HG03378 (cell line): ENCODE measurements at regions not wholly inside any gene's neighbourhood (a gene's known extent, or its start where the extent isn't known, plus 50 kb on each side); places are given as distances from the start of the nearest gene placed in this dataset.

ENCODE experiments used
- ATAC-seq: cut with Tn5 transposase; IDR thresholded peaks from one replicate; pipeline ENCODE4 v1.9.1; 2021; ENCODE audit warnings: mild to moderate bottlenecking, moderate library complexity; ENCODE audit not compliant: unreplicated experiment

DNA sequence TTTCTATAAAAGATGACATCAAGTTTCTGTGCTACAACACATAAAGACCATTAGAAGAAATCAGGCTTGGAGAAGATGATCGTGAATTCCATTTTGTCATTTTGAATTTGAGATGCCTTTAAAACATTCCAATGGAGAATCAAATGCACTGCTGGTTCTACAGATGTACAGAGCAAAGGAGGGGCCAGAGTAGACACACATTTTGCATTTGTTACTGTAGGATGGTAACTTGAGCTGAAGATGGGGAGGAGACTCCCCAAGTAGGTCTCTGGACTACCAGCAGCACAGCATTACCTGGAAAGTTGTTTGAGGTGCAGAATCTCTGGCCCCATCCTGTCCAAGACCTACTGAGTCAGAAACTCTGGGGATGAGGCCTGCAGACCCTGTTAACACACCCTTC is 121.6 kb upstream of the RALGAPA2 start:
- no peak for ATAC-seq

DNA sequence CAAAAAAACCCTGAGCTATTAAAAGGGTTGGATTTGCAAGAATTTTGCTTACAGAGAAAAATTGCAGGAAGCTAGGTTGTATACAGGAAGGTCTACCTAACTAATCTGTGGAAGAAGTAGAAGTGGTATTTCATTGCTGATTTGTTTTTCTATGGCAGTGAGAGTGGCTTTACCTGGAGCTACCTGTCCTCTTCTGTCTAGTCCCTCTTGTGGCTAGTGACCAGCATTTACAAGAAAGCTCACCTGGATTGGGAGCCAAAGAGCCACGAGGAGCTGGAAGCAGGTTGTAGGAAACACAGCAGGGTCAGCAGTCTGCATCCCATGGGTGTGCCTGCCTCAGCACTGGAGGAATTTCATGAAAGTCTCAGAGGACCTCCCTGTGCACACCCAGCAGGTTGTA is 120.3 kb upstream of the RALGAPA2 start:
- ATAC-seq, result no peak

GRCh38 chr20:20831794-20832193 is 119.3 kb upstream of the RALGAPA2 start:
- ATAC-seq, result no peak

DNA sequence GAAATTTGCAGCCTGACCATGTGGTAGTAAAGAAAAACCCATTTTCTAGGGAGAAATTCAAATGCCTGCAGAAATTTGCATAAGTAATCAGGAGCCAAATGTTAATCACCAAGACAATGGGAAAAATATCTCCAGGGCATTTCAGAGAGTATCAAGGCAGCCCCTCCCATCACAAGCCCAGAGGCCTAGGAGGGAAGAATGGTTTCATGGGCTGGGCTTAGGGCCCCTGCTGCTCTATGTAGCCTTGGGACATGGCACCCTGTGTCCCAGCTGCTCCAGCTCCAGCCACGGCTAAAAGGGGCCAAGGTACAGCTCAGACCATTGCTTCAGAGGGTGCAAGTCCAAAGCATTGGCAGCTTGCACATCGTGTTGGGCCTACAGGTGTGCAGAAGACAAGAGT is 117.2 kb upstream of the RALGAPA2 start:
- ATAC-seq, result no peak

GRCh38 chr20:20827992-20828597 is 115.7 kb upstream of the RALGAPA2 start:
- ATAC-seq, result no peak

- no peak for ATAC-seq
These were observed 112.6 kb upstream of the RALGAPA2 start for GRCh38 chr20:20824924-20825584.

- ATAC-seq, result no peak
These were observed 111.0 kb upstream of the RALGAPA2 start for GRCh38 chr20:20823476-20823881.

- ATAC-seq, result no peak
These were observed 109.2 kb upstream of the RALGAPA2 start for GRCh38 chr20:20821484-20822260.

GRCh38 chr20:20820785-20821483 is 108.5 kb upstream of the RALGAPA2 start:
- no peak for ATAC-seq

DNA sequence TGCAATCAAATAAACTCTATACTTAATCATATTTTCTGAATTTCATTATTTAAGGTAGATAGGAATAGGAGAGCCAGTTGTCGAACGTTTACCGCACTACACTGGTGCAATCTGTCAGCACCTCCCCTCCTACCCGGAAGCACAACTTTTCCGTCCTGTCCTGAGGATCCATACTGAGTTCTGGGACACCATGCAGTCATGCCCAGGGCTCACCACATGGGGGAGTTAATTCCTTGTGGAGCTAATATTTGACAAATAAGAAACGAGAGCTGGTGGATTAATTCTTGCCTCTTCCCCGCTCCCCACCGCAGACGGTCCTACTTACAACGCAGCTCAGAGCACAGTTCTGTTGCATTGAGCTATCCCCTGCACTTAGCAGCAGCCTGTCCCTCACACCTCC is 107.7 kb upstream of the RALGAPA2 start:
- ATAC-seq, result no peak

DNA sequence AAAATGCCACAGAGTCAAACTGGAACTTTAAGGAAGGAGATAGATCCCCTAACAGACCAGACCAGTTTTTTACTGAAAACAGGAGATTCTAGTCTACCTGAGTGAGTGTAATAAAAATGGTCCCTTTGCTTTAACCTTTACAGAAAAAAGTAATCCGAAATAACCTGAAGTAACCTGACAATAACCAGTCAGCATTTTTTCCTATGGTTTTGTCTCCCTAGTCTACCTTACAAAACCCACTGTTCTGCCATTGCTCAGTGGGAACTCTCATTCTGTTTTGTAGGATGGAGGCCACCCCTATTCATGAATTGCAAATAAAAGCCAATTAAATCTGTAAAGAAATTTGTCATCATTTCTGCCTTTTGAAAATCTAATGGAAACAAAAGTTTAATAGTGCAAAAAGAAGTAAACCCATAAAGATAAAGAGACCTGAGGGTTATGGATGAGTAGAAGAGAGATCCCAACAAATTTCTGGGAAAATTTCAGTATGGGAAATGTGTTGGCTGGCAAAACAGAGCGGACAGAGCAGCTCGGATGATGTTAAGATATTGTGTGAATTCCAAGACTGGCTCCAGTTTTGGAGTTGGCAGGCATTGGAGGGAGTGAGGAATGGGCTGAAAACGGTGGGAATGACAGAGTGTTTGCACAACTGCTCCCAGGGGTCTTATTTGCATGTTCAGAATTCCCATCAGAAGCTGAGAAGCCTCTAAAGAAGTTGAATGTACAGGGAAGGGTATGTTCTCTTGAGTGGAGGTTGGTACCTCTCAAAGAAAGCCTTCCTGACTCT is 104.7 kb upstream of the RALGAPA2 start:
- ATAC-seq, result no peak

DNA sequence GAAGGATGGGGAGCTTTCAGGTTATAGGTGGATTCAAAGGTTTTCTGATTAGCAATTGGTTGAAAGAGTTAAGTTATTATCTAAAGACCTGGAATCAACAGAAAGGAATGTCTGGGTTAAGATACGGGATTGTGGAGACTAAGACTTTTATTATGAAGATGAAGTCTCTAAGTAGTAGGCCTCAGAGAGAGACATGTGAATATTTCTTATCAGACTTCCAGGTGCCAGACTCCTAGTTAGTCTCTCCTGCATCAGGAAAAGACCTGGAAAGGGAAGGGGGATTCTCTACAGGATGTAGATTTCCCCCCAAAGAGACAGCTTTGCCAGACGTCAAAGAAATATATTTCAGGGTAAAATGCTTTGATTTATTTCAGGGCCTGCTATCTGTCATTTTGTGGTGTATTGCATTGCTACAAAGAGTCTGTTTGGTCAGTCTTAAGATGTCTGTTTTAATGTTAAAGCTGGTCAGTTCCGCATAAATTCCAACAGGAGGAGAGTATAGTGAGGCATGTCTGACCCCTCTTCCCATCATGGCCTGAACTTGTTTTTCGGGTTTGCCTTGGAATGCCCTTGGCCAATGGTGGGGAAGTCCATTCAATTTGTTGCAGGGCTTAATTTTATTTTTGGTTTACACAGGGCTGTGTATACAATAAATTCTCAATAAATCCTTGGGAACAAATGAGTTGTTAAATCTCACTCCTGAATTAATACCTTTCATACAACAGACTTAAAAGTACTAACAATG is 103.4 kb upstream of the RALGAPA2 start:
- ATAC-seq, result no peak

DNA sequence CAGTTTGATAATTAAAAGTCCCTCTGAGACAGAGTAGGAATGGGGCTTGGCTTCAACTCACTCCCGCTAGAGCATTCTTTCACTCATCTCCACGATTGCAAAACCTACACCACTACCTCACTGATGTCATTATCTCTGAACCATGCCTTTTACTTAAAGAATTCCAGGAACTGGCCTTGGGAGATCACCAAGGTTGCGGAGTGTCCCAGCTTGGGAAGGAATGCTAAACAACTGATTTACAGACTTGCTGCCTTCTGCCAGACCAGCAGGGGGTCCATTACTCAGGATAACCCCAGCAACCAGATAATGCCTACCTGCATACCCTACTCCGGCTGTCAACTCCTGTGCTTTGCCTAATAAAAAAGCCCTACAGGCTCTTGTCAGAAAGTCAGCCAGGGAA is 102.2 kb upstream of the RALGAPA2 start:
- ATAC-seq, result no peak

- no peak for ATAC-seq
These were observed 99.7 kb upstream of the RALGAPA2 start for GRCh38 chr20:20812136-20812535.

GRCh38 chr20:20808016-20808415 is 95.6 kb upstream of the RALGAPA2 start:
- ATAC-seq, result no peak

DNA sequence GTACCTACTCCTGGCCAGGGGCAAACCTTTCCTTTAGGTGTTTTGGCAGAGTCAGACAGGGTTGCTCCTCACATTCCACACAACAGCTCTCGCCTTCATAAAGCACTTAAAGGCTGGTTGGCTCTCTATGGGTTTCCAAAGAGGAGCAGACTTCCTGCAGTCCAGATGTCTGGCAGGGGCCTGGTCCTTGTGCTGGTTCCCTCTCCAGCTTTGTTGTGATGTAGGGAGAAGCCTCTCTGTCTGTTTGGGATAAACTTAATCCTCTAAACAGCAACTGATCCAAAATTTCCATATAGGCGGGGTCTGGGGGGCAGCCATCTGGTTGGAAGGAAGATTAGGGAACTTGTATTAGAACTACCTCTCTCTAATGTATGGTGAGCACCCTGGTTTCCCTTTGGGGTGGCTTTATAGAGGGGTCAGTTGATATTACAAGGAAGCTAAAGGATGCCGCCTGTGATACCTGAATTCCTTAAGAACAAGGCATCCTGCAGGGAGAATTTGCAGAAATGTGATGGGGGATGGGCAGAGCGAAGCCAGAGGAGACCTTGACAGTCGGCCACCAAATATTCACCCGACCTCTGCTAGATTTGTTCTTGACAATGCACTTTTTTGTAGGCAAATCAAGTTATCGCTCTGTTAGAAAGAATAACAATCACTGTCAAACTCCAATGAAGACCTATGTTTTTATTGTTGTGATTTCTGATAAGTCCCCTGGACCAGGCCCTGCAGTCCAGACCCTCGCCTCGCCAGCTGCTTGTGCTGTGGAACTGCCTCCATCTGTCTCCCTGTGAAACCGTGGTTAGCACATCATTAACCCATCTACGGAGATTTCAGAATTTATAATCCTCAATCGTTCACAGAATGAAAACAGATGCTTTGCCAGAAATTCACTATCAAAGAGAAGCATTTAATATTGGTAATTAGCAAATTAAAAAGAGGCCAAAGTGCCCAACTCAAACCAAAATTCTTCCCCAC is 94.0 kb upstream of the RALGAPA2 start:
- no peak for ATAC-seq

- ATAC-seq, result no peak
These were observed 90.6 kb upstream of the RALGAPA2 start for GRCh38 chr20:20803011-20803410.

DNA sequence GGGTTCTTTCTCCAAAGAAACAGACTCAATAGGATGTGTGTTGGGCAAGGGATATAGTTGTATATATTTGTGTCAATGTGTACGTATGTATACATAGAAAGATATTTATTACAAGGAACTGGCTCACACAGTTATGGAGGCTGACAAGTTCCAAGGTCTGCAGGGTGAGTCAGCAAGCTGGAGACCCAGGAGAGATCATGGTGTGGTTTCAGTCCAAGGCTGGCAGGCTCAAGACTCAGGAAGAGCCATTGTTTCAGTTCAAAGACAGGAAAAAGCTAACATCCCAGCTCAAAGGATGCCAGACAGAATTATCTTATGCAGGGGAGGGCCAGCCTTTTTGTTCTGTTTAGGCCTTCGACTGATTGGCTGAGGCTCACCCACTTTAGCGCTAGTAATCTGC is 89.9 kb upstream of the RALGAPA2 start:
- ATAC-seq, result no peak
